Adrenal gland (tissue), 9 donors: ENCODE measurements at regions not wholly inside any gene's neighbourhood (a gene's known extent, or its start where the extent isn't known, plus 50 kb on each side); places are given as distances from the start of the nearest gene placed in this dataset.
"Not testable (repeated sequence)": the region's sequence is repeated elsewhere in the genome, so short reads cannot be mapped to it uniquely, and the experiment has no call there.

ENCODE experiments used
- DNase-seq, 7 donors: peaks; one replicate each; pipeline ENCODE4 v3.0.0-alpha.2; 2019 to 2020
- H3K27ac ChIP-seq, 5 donors: fragments of 200-600 bp; sonication (generic) in 4 of 5; 1 replicate in 3 of 5; 2 replicates in 2 of 5; pipeline versions ENCODE4 v1.5.1 to v1.8.0; 2016 to 2020; ENCODE audit warnings: mild to moderate bottlenecking in 1 of 5
- H3K27me3 ChIP-seq: fragments of 200-600 bp; 2 replicates; pipeline ENCODE4 v1.8.0; 2021
- H3K36me3 ChIP-seq, 2 donors: fragments of 200-600 bp; replicated peaks in 1 of 2; 1 replicate in 1 of 2; 2 replicates in 1 of 2; pipeline versions ENCODE4 v1.5.1 to v1.8.0; 2018 to 2022
- H3K4me1 ChIP-seq, 2 donors: fragments of 200-600 bp; replicated peaks in 1 of 2; 1 replicate in 1 of 2; 2 replicates in 1 of 2; pipeline versions ENCODE4 v1.5.1 to v1.8.0; 2018 to 2021
- H3K4me3 ChIP-seq, 4 donors: fragments of 200-600 bp; sonication (generic) in 3 of 4; one replicate each; pipeline ENCODE4 v1.5.1; 2016 to 2018
- H3K9me3 ChIP-seq, 3 donors: fragments of 200-600 bp; sonication (generic) in 1 of 3; replicated peaks in 1 of 3; 1 replicate in 2 of 3; 2 replicates in 1 of 3; pipeline versions ENCODE4 v1.5.1 to v1.8.0; 2016 to 2021
- CTCF ChIP-seq, 6 experiments: fragments of 450-650 bp in 4 of 6; fragments of 200-600 bp in 2 of 6; sonication (generic) in 1 of 6; IDR thresholded peaks; 1 replicate in 5 of 6; 2 replicates in 1 of 6; pipeline versions ENCODE4 v1.5.1 to v1.8.0; 2016 to 2021; ENCODE audit warnings: antibody characterized with exemption in 6 of 6, mild to moderate bottlenecking in 2 of 6, moderate library complexity in 1 of 6
- POLR2A ChIP-seq, 2 donors: fragments of 450-650 bp; IDR thresholded peaks; one replicate each; pipeline ENCODE4 v1.6.1; 2017; ENCODE audit warnings: antibody characterized with exemption in 2 of 2, mild to moderate bottlenecking in 2 of 2, moderate library complexity in 1 of 2
- WGBS, 4 donors: extraction: QIAGEN DNeasy Blood & Tissue Kit in 2 of 4; methylation state at CpG; one replicate each; pipeline versions ENCODE4 v1.1.5 to v1.1.7; 2013 to 2017; 5-methylcytosine and 5-hydroxymethylcytosine counted together
- intact Hi-C, 2 donors: fragments of 100-400 bp; cut with DNase I; formaldehyde crosslinking; loops; one replicate each; pipeline versions ENCODE4 v1.14.1 to v1.15.0; 2022 to 2023
- donor health status: healthy with polysubstance abuse.
- donor health status: Bipolar disorder and iron deficiency.
- donor health status: DM: yes; HTN: yes; CAD: no.
- donor health status: DM: no; HTN: no; CAD: no.
- donor health status: DM: no; HTN: no; CAD: no.

- 50 to 65% (median 52%) methylated on average over 3 of the region's 3 CpGs for WGBS, 4 donors
- intact Hi-C loops, result no loop called here
- TF ChIP-seq CTCF (IDR thresholded peaks at IDR 0.05) (no peak), POLR2A (IDR thresholded peaks at IDR 0.05) (no peak)
- Histone ChIP-seq H3K9me3 (no peaks in the 10 kb centered on the region), H3K27me3 (no peaks in the 10 kb centered on the region), H3K36me3 (no peaks in the 10 kb centered on the region), H3K4me1 (no peaks in the 10 kb centered on the region), H3K4me3 (no peak overlapping the region), H3K27ac (no peak overlapping the region)
- DNase-seq, result no peak
These were observed 364.2 kb downstream of the TFAP2B start for GRCh38 chr6:51182827-51183226.

GRCh38 chr6:51184046-51184445 is 365.4 kb downstream of the TFAP2B start:
- Histone ChIP-seq H3K4me1 (no peaks in the 10 kb centered on the region), H3K9me3 (no peaks in the 10 kb centered on the region), H3K27ac (no peak overlapping the region), H3K36me3 (no peaks in the 10 kb centered on the region), H3K4me3 (no peak overlapping the region), H3K27me3 (no peaks in the 10 kb centered on the region)
- intact Hi-C loops, result no loop called here
- 67 to 94% (median 81%) methylated on average over 1 of the region's 1 CpG for WGBS, 4 donors
- TF ChIP-seq POLR2A (IDR thresholded peaks at IDR 0.05) (no peak), CTCF (IDR thresholded peaks at IDR 0.05) (no peak)
- DNase-seq, result no peak

GRCh38 chr6:51193163-51193562 is 374.5 kb downstream of the TFAP2B start:
- WGBS, 4 donors, result 71 to 100% (median 86%) methylated on average over 4 to 7 of the region's 7 CpGs
- DNase-seq, H3K4me1 ChIP-seq, H3K27ac ChIP-seq, H3K36me3 ChIP-seq, H3K27me3 ChIP-seq, intact Hi-C loops, H3K4me3 ChIP-seq, H3K9me3 ChIP-seq: not testable (repeated sequence)

- no peaks in the 10 kb centered on the region for H3K9me3 ChIP-seq
- no peaks in the 10 kb centered on the region for H3K27me3 ChIP-seq
- no peak for DNase-seq
- TF ChIP-seq CTCF (IDR thresholded peaks at IDR 0.05), result no peak
- no peak for TF ChIP-seq POLR2A (IDR thresholded peaks at IDR 0.05)
- 33 to 42% (median 36%) methylated on average over 2 of the region's 2 CpGs for WGBS, 4 donors
- intact Hi-C loops, result no loop called here
- no peak overlapping the region for H3K27ac ChIP-seq
- H3K4me3 ChIP-seq, result no peak overlapping the region
- H3K4me1 ChIP-seq, result no peaks in the 10 kb centered on the region
- H3K36me3 ChIP-seq, result no peaks in the 10 kb centered on the region
These were observed 380.5 kb downstream of the TFAP2B start for GRCh38 chr6:51199105-51199552.

GRCh38 chr6:51199733-51200260 is 381.1 kb downstream of the TFAP2B start:
- Histone ChIP-seq H3K4me3 (no peak overlapping the region), H3K36me3 (no peaks in the 10 kb centered on the region), H3K9me3 (no peaks in the 10 kb centered on the region), H3K4me1 (no peaks in the 10 kb centered on the region), H3K27me3 (no peaks in the 10 kb centered on the region), H3K27ac (no peak overlapping the region)
- no peak for DNase-seq
- TF ChIP-seq POLR2A (IDR thresholded peaks at IDR 0.05), result no peak
- TF ChIP-seq CTCF (IDR thresholded peaks at IDR 0.05), result no peak
- WGBS, 4 donors, result 44 to 54% (median 49%) methylated on average over 5 of the region's 5 CpGs
- intact Hi-C loops, result no loop called here
